ENCODE measurements at regions not wholly inside any gene's neighbourhood (a gene's known extent, or its start where the extent isn't known, plus 50 kb on each side); places are given as distances from the start of the nearest gene placed in this dataset.
"Not testable (repeated sequence)": the region's sequence is repeated elsewhere in the genome, so short reads cannot be mapped to it uniquely, and the experiment has no call there.

GRCh38 chr11:15657264-15657663 lies 542.5 kb downstream of the INSC start:
- DNase-seq (ENCODE audit: low read depth): no peak

- DNase-seq (ENCODE audit: low read depth): no peak
These were observed 545.8 kb downstream of the INSC start for GRCh38 chr11:15660496-15660895.

- no peak for DNase-seq (ENCODE audit: low read depth)
These were observed 547.6 kb downstream of the INSC start for GRCh38 chr11:15662285-15662684.

- DNase-seq (ENCODE audit: low read depth): no peak
These were observed 549.1 kb downstream of the INSC start for GRCh38 chr11:15663777-15664218.

GRCh38 chr11:15665368-15665871 lies 550.7 kb downstream of the INSC start:
- DNase-seq (ENCODE audit: low read depth): no peak

GRCh38 chr11:15667127-15667725 lies 552.5 kb downstream of the INSC start:
- DNase-seq (ENCODE audit: low read depth): no peak

- no peak for DNase-seq (ENCODE audit: low read depth)
These were observed 554.0 kb downstream of the INSC start for GRCh38 chr11:15668718-15669117.

- DNase-seq (ENCODE audit: low read depth): no peak
These were observed 555.9 kb downstream of the INSC start for GRCh38 chr11:15670520-15671070.

- no peak for DNase-seq (ENCODE audit: low read depth)
These were observed 556.5 kb downstream of the INSC start for GRCh38 chr11:15671216-15671615.

- DNase-seq (ENCODE audit: low read depth): no peak
These were observed 558.1 kb downstream of the INSC start for GRCh38 chr11:15672825-15673224.

GRCh38 chr11:15673408-15673831 lies 558.7 kb downstream of the INSC start:
- no peak for DNase-seq (ENCODE audit: low read depth)

GRCh38 chr11:15674756-15675155 lies 560.0 kb downstream of the INSC start:
- DNase-seq (ENCODE audit: low read depth): no peak

GRCh38 chr11:15675683-15676082 lies 561.0 kb downstream of the INSC start:
- no peak for DNase-seq (ENCODE audit: low read depth)

- no peak for DNase-seq (ENCODE audit: low read depth)
These were observed 562.5 kb downstream of the INSC start for GRCh38 chr11:15677181-15677580.

GRCh38 chr11:15683528-15683927 lies 568.8 kb downstream of the INSC start:
- no peak for DNase-seq (ENCODE audit: low read depth)

GRCh38 chr11:15685306-15685705 lies 570.6 kb downstream of the INSC start:
- no peak for DNase-seq (ENCODE audit: low read depth)

- DNase-seq (ENCODE audit: low read depth): not testable (repeated sequence)
These were observed 571.5 kb downstream of the INSC start for GRCh38 chr11:15686259-15686658.

- DNase-seq (ENCODE audit: low read depth): no peak
These were observed 572.6 kb downstream of the INSC start for GRCh38 chr11:15687342-15687741.

GRCh38 chr11:15688351-15688792 lies 573.6 kb downstream of the INSC start:
- no peak for DNase-seq (ENCODE audit: low read depth)

- no peak for DNase-seq (ENCODE audit: low read depth)
These were observed 575.6 kb downstream of the INSC start for GRCh38 chr11:15690320-15690719.

- no peak for DNase-seq (ENCODE audit: low read depth)
These were observed 578.0 kb downstream of the INSC start for GRCh38 chr11:15692739-15693138.

- no peak for DNase-seq (ENCODE audit: low read depth)
These were observed 580.5 kb downstream of the INSC start for GRCh38 chr11:15695096-15695721.

GRCh38 chr11:15696069-15696468 lies 581.3 kb downstream of the INSC start:
- DNase-seq (ENCODE audit: low read depth): no peak
